Cardiac fibroblast (primary cell): ENCODE measurements at regions not wholly inside any gene's neighbourhood (a gene's known extent, or its start where the extent isn't known, plus 50 kb on each side); places are given as distances from the start of the nearest gene placed in this dataset.
"Not testable (repeated sequence)": the region's sequence is repeated elsewhere in the genome, so short reads cannot be mapped to it uniquely, and the experiment has no call there.

Experiments
- DNase-seq, 2 donors: peaks; one replicate each; pipeline versions ENCODE4 v3.0.0 to v3.0.0-alpha.2; 2010; ENCODE audit warnings: low read depth in 2 of 2
- H3K4me3 ChIP-seq, 2 donors: replicated peaks in 1 of 2; 1 replicate in 1 of 2; 2 replicates in 1 of 2; pipeline ENCODE4 v1.5.1; 2011; ENCODE audit warnings: low read depth in 2 of 2, low read length in 2 of 2, mild to moderate bottlenecking in 2 of 2, moderate library complexity in 1 of 2
- TF ChIP-seq, protein P1 (sequence below): IDR thresholded peaks from one replicate; pipeline ENCODE4 v1.5.1; 2011; ENCODE audit warnings: low read depth, mild to moderate bottlenecking, low read length, inconsistent platforms

DNA sequence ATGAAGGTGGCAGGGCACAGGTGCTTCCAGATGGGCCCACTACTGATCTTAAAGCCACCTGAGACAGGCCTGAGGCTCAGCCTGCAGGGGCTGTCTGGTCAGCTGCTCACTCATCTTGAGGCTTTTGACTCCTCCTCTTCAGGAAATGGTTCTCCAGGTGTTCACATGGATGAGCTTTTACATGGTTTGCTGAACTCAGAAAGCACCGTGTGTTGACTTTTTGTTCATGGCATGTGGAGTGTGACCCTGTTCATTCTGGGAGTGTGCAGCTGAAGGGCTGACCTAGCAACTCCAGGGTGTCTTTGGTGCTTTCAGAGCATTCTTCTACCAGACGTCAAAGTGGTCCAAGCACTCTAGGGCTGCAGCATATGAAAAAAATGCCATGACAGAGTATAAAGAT lies 111.1 kb downstream of the CCNG2 start:
- DNase-seq, result no peak
- H3K4me3 ChIP-seq, result no peak overlapping the region
- TF ChIP-seq, protein P1, sequence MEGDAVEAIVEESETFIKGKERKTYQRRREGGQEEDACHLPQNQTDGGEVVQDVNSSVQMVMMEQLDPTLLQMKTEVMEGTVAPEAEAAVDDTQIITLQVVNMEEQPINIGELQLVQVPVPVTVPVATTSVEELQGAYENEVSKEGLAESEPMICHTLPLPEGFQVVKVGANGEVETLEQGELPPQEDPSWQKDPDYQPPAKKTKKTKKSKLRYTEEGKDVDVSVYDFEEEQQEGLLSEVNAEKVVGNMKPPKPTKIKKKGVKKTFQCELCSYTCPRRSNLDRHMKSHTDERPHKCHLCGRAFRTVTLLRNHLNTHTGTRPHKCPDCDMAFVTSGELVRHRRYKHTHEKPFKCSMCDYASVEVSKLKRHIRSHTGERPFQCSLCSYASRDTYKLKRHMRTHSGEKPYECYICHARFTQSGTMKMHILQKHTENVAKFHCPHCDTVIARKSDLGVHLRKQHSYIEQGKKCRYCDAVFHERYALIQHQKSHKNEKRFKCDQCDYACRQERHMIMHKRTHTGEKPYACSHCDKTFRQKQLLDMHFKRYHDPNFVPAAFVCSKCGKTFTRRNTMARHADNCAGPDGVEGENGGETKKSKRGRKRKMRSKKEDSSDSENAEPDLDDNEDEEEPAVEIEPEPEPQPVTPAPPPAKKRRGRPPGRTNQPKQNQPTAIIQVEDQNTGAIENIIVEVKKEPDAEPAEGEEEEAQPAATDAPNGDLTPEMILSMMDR, result no peak

DNA sequence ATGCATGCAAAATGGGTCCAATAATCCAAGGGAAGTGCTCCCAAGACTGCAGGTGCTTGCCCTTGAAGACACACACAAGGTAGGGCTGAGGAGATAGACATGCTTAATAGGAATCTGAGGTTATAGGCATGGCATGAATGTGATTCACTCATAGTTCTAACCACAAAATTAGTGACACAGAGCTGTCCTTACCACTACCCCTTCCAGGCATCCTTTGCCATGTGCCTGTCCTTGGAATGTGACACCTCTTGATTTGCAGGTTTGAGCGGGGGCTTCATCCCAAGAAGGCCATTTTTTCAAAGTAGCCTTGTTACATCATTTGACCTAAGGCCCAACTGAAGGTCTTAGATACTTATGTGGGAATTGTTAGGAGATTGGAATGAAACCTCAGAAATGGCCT lies 112.5 kb downstream of the CCNG2 start:
- no peak for DNase-seq
- TF ChIP-seq, protein P1, result no peak
- no peak overlapping the region for H3K4me3 ChIP-seq

DNA sequence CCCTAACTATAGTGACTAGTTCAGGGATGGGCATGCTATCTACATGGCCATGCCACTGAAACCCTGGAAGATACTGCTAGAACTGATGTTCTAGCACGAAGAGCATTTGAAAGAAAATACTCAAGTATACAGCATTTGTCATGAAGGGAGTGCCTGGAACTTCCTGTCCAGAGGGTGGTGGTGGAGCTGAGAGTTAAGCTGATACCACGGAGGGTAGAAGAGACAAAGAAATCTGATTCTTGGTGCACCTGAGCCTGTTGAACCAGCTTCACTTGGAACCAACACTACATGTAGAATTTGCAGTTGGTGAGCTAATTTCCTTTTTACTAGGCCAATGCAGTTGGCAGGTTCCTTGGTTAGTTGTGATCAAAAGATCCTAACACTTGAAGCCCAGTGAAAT lies 116.4 kb downstream of the CCNG2 start:
- TF ChIP-seq, protein P1, result no peak
- no peak overlapping the region for H3K4me3 ChIP-seq
- DNase-seq, result no peak

DNA sequence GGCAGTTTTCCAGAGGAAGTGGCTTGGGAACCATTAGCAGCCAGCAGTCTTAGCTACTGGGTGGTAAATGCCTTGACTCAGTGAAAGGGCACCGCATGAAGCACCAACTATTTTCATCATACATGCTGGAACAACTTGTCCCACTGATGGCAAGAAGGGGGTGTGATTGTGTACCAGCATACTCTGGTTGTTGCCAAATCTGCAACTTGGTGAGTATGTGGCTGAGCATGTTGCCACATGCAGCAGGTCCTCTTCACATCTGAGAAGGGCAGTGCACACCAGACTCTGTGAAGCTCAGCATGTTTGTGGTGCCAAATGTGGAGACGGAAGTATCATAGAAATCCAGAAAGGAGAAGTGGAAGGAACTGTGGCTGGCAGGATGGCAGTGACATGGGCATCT lies 122.1 kb downstream of the CCNG2 start:
- not testable (repeated sequence) for DNase-seq, H3K4me3 ChIP-seq

DNA sequence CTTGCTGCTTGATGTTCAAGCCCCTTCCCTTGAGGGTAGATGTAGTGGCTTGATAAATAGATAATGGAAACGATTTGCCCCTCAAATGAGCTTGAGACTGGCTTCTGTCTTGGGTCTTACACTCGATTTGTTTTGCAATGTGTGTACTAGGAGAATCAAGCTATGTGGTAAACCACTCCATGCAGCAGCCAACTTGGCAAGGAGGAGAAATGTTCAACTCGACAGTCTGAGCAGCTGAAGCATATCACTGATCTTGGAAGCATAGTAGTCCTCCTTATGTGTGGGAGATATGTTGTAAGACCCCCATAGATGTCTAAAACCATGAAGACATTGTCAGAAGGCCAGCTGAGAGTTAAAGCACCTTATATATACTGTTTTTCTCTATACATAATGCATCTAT lies 125.3 kb downstream of the CCNG2 start:
- H3K4me3 ChIP-seq, result no peak overlapping the region
- TF ChIP-seq, protein P1, result no peak
- DNase-seq, result no peak

DNA sequence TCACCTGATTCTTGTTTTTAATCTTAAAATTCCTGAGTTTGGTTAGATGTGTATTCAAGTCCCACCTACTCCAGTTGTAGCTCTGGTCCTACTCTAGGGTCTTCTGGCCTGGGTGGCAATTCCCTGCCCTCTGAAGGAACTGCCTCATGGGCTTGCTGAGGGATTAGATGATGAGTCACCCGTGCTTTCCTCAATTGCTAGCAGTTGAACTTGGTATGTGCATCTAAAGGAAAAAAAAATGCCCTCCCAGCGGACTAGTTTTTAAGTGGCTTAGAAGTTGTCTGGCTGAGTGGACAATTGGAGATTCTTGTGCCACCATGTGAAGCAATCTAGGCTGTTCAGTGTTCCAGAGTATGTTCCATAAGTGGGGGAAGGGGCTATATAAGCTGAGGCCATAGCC lies 127.0 kb downstream of the CCNG2 start:
- no peak for DNase-seq
- TF ChIP-seq, protein P1, result no peak
- no peak overlapping the region for H3K4me3 ChIP-seq

DNA sequence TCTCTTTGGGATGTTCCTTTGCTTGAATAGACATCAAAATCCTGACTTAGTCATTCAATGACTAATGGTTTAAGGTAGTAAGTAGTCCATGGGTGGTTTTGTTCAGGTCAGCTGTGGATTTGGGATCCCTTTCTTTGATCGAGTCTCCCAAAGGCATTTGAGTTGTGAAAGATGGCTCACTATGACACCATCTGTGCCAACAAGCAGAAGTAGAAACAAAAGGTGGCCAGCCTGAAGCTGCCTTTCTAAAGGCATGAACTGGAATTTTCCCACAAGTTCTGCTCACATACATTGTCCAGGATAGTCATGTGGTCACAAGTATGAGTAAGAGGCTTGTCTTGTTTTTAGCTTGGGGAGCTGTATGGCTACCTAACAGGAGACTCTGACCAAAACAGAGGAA lies 129.9 kb downstream of the CCNG2 start:
- no peak for DNase-seq
- TF ChIP-seq, protein P1, result no peak
- no peak overlapping the region for H3K4me3 ChIP-seq

DNA sequence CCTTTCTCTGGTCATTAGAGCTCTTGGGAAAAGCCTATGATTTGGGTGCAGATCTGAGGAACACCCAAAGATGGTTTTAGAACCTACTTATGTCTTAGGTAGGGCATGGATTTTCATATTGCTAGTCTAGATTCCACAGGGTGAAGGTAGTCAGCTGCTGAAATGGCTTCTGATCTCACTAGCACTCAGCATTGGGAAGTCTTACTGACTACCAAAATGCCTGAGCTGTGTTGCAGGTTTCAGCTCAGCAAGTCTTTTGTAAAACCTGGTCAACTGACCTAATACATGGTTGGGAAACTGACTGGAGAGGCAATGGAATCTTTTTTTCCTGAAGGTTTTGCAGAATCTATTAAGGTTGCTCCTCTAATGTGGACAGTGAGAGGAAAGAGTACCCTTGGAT lies 136.4 kb downstream of the CCNG2 start:
- no peak for DNase-seq
- H3K4me3 ChIP-seq, result no peak overlapping the region
- TF ChIP-seq, protein P1, result no peak

DNA sequence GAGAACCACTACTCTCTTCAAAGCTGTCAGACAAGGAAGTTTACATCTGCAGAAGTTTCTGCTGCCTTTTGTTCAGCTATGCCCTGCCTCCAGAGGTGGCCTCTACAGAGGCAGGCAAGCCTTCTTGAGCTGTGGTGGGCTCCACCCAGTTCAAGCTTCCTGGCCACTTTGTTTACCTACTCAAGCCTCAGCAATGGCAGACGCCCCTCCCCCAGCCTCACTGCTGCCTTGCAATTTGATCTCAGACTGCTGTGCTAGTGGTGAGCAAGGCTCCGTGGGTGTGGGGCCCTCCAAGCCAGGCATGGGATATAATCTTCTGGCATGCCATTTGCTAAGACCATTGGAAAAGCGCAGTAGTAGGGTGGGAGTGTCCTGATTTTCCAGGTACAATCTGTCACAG lies 144.0 kb downstream of the CCNG2 start:
- not testable (repeated sequence) for DNase-seq

More for the DNA sequence above, 144.0 kb downstream of the CCNG2 start:
- not testable (repeated sequence) for H3K4me3 ChIP-seq
